ENCODE measurements at regions not wholly inside any gene's neighbourhood (a gene's known extent, or its start where the extent isn't known, plus 50 kb on each side); places are given as distances from the start of the nearest gene placed in this dataset.
"Not testable (repeated sequence)": the region's sequence is repeated elsewhere in the genome, so short reads cannot be mapped to it uniquely, and the experiment has no call there.

DNA sequence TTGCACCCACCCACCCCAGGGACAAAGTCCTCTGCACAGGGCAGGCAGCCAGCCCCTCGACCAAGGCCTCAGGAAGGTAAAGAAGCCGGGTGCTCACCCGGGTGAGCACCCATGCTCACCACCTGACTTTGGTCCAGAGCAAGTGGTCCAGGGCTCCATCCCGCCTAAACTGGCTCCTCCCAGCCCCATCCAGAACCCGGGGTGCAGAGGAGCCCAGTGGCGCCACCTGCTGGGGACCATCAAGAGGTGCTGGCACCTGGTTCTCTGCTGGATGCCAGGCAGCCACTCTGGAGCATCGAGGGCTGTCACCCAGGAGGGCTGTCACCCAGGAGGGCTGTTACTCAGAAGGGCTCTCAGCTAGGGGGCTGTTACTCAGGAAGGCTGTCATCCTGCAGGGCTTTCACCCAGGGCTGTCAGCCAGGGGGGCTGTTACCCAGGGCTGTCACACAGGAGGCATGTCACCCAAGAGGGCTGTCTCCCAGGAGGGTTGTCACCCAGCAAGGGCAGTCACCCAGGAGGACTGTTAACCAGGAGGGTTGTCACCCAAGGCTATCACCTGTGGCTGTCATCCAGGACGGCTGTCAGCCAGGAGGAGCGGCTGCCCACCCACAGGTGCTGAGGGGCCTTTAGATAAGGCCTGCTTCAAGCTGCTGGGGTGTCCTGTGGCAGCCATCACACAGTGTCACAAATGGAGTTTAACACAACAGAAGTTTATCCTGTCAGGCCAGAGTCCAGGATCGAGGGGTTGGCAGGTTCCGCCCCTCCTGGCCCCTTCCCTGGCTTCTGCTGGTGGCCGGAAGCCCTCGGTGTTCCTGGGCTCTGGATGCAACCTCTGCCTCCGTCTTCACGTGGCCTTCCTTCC, 98.5 kb downstream of the TNFRSF13B start:
- DNase-seq (ENCODE audit: low read depth) = peak; percentile 18
- TF ChIP-seq, protein P1, sequence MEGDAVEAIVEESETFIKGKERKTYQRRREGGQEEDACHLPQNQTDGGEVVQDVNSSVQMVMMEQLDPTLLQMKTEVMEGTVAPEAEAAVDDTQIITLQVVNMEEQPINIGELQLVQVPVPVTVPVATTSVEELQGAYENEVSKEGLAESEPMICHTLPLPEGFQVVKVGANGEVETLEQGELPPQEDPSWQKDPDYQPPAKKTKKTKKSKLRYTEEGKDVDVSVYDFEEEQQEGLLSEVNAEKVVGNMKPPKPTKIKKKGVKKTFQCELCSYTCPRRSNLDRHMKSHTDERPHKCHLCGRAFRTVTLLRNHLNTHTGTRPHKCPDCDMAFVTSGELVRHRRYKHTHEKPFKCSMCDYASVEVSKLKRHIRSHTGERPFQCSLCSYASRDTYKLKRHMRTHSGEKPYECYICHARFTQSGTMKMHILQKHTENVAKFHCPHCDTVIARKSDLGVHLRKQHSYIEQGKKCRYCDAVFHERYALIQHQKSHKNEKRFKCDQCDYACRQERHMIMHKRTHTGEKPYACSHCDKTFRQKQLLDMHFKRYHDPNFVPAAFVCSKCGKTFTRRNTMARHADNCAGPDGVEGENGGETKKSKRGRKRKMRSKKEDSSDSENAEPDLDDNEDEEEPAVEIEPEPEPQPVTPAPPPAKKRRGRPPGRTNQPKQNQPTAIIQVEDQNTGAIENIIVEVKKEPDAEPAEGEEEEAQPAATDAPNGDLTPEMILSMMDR (conservative IDR thresholded peaks at IDR 0.05; ENCODE audit: low read depth, low read length) = peak; percentile 68
- H3K4me3 ChIP-seq (ENCODE audit: low read depth, low read length) = no peak overlapping the region

DNA sequence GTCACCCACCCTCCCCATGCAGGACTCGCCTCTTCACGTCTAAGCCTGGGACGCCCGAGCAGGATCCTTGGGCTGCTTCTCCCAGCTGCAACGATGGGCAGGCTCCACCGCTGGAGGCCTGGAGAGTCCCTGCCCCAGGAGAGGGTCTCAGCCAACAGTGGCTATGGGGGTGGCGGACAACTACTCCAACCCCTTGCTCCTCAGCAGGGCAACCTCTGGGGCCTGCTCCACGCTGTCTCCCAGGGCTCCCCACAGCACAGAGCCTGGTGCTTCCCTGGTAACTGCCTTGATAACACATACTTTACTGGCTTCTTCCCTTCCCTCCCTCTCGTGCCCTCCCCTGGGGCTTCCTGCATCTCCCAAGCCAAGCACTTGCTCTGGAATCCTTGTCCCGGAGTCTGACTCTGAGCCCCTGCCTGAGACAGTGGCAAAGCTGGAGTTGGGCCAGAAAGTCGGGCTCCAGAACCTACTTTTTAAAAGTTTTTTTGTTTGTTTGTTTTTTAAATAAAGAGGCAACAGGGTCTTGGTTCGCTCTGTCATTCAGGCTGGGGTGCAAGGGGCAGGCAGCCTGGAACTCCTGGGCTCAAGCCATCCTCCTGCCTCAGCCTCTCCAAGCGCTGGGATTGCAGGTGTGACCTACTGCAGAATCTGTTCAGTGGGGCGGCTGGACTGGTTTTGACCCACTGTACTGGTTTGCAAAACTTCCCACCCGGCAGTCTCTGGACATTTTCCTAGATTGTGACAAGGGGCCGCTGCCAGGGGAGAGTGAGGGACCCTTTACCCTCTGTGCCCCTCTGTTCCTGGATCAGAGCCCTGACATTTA, 99.4 kb downstream of the TNFRSF13B start:
- TF ChIP-seq, protein P1 (conservative IDR thresholded peaks at IDR 0.05; ENCODE audit: low read depth, low read length) = no peak
- H3K4me3 ChIP-seq (ENCODE audit: low read depth, low read length) = no peak overlapping the region
- DNase-seq (ENCODE audit: low read depth) = no peak

DNA sequence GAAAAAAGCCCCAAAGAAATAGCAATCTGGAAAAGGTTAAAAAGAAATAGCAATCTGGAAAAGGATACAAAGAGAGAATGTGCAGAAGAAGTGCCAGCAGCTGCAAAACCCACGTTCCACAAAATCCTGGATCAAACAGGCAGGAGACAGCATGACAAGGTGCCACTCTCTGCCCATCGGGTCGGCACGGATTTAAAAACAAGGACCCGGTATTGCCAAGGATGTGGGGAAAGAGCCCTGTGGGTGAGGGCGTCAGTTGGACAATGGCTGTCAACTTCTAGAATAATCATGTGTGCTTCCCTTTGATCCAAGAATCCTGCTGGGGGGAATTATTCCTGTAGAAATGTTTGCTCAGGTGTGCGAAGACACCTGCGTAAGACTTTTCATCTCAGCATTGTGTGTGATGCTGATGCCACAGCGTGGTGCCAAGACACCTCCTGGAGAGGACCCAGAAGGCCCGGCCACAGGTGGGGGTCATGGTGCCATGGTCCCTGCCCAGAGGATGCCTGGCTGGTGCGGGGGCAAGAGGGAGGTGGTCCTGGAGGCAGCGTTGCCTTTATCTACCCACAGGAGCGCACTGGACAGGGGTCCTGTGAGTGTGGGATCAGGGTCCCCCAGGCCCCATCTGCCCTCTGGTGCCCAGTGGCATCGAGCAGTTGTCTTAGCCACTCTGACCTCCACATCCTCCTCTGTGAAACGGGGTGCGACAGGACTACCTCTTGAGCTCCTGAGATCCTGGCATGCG, 100.3 kb downstream of the TNFRSF13B start:
- H3K4me3 ChIP-seq (ENCODE audit: low read depth, low read length); DNase-seq (ENCODE audit: low read depth): not testable (repeated sequence)

DNA sequence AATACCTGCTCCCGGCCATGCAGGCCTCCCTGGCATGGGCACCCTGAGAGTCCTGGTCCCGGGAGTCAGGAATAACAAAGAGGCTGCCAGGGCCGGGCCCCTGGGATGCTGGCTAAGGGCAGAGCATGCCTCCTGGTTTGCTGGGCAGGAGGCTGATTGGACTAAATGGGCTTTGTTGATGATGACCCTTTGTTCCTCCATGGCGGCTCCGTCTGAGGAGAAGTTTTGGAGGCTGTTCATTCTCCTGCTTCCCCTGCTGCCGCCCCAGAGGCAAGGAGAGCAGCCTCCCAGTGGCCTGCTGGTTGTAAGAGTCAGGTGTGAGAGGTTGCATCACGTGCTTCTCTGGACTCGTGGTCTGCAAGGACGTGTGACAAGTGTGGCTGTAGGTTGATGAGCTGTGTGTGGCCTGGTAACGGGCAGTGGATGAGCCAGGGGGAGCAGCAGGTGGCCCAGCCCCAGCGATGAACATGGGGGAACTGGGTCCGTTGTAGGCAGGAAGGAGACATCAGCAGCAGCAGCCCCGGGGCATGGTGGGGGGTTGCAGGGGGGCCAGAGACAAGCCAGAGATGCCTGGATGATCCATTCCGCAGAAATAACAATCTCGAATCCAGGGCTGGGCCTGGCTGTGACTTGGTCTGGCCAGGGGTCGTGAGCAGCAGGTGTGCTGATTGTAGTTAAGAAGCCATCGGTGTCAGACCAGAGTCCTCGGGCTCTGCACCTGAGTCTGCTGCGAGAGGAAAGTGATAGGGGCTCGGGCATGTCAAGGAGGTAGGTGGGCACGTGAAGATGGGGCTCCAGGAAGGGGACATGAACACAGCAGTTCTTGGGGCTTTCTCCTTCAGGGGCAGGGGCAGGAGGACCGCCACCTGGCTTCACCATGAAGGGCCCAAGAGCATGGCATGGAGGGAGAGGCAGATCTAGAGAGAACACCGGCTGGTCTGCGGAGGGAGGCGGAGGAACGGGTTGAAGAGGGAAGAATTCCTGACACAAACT, 101.4 kb downstream of the TNFRSF13B start:
- DNase-seq (ENCODE audit: low read depth) = no peak
- TF ChIP-seq, protein P1 (conservative IDR thresholded peaks at IDR 0.05; ENCODE audit: low read depth, low read length) = no peak
- H3K4me3 ChIP-seq (ENCODE audit: low read depth, low read length) = no peak overlapping the region

DNA sequence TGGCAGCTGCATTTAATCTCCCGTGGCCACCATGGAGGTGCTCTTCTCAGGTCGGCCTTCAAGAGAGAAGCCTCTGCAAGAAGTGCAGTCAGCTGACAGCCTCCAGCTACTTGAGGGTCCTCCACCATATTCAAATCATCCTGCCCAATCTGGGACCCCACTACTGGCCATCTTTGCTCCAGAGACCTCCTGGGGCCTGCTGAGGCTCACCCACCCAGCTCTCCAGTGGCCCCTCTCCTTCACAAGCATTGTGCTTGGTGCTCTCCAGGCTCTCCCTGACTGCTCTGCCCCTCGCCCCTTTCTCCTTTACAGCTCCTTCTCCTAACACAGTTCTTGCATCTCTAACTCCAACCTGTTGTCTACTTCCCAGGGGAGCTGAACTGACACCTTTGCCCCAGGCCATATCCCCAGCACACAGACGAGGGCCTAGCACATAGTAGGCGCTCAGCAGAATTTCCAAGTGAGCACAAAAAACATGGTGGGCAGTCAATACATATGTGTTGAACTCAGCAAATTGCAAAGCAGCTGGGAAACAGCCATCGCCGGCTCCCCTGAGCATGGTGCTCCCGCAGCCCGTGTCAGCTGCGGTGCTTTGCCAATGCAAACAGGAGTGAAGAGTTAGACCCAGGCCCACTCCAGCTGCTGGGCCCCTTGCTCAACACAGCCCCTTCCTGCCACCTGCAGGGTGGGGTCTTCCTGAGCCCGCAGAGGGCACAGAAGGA, 102.2 kb downstream of the TNFRSF13B start:
- H3K4me3 ChIP-seq (ENCODE audit: low read depth, low read length); DNase-seq (ENCODE audit: low read depth): not testable (repeated sequence)

DNA sequence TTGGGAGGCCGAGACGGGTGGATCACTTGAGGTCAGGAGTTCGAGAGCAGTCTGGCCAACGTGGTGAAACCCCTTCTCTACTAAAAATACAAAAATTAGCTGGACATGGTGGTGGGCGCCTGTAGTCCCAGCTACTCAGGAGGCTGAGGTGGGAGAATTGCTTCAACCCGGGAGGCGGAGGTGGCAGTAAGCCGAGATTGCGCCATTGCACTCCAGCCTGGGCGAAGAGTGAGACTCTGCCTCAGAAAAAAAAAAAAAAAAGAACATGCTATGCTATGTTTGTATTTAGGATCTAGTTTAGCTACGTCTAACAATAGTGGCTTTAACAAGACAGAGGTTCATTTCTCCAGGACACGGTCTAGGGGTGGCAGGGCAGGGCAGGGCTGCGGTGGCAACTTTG, 103.3 kb downstream of the TNFRSF13B start:
- DNase-seq (ENCODE audit: low read depth) = not testable (repeated sequence)

DNA sequence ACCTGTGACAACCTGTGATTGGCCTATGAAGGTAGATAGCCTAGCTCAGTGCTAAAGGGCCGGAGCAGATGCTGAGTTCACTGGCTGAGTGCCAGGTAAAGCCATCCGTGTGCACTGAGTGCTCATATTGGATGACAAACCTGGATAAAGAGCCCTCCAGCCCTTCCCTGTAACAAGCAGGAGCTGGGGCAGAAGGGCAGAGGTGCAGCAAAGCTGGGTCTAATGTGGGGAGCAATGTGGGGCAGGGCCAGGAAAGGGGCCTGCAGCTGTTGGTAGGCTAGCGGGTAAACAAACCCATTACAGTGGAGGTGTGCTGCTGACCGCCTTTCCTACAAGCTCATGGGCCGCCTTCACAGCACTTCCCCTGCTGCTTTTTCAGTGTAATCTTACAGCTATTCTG, 104.4 kb downstream of the TNFRSF13B start:
- not testable (repeated sequence) for H3K4me3 ChIP-seq (ENCODE audit: low read depth, low read length); DNase-seq (ENCODE audit: low read depth)

More for the DNA sequence above, 103.3 kb downstream of the TNFRSF13B start:
- not testable (repeated sequence) for H3K4me3 ChIP-seq (ENCODE audit: low read depth, low read length)

DNA sequence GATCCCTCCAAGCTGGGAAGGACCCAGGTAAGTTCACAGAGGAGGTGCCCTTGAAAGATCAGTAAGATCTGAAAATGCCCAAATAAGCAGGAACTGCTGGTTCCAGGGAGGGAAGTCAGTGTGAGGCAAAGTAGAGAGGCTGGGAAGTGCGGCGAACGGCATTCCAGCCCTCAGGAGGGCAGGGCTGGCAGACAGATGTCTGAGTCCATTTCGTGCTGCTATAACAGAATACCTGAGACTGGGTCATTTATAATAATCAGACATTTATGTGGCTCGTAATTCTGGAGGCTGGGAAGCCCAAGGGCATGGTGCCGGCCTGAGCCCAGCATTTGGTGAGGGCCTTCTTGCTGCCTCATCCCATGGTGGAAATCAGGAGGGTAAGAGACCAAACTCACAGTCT, 105.1 kb downstream of the TNFRSF13B start:
- not testable (repeated sequence) for DNase-seq (ENCODE audit: low read depth); H3K4me3 ChIP-seq (ENCODE audit: low read depth, low read length)
